ENCODE measurements at regions not wholly inside any gene's neighbourhood (a gene's known extent, or its start where the extent isn't known, plus 50 kb on each side); places are given as distances from the start of the nearest gene placed in this dataset.

- no peak for DNase-seq
Measured at GRCh38 chr9:13629067-13629466, 349.6 kb upstream of the MPDZ start.

- no peak for DNase-seq
Measured at GRCh38 chr9:13628526-13628925, 349.0 kb upstream of the MPDZ start.

- no peak for DNase-seq
Measured at GRCh38 chr9:13627502-13627901, 348.0 kb upstream of the MPDZ start.

- no peak for DNase-seq
Measured at GRCh38 chr9:13627071-13627470, 347.6 kb upstream of the MPDZ start.

GRCh38 chr9:13626601-13627000 lies 347.1 kb upstream of the MPDZ start:
- no peak for DNase-seq

- no peak for DNase-seq
Measured at GRCh38 chr9:13621872-13622564, 342.5 kb upstream of the MPDZ start.

- no peak for DNase-seq
Measured at GRCh38 chr9:13616491-13617035, 337.1 kb upstream of the MPDZ start.

- DNase-seq = no peak
Measured at GRCh38 chr9:13615660-13616490, 336.4 kb upstream of the MPDZ start.

- DNase-seq = no peak
Measured at GRCh38 chr9:13614060-13614459, 334.6 kb upstream of the MPDZ start.

GRCh38 chr9:13613296-13613695 lies 333.8 kb upstream of the MPDZ start:
- no peak for DNase-seq

- no peak for DNase-seq
Measured at GRCh38 chr9:13608451-13608850, 329.0 kb upstream of the MPDZ start.

GRCh38 chr9:13607481-13608441 lies 328.3 kb upstream of the MPDZ start:
- no peak for DNase-seq

- no peak for DNase-seq
Measured at GRCh38 chr9:13606586-13606985, 327.1 kb upstream of the MPDZ start.

GRCh38 chr9:13603921-13604320 lies 324.4 kb upstream of the MPDZ start:
- DNase-seq = no peak

- no peak for DNase-seq
Measured at GRCh38 chr9:13598738-13599137, 319.2 kb upstream of the MPDZ start.

GRCh38 chr9:13597427-13597826 lies 317.9 kb upstream of the MPDZ start:
- DNase-seq = no peak

- DNase-seq = no peak
Measured at GRCh38 chr9:13597004-13597403, 317.5 kb upstream of the MPDZ start.

GRCh38 chr9:13596383-13596970 lies 317.0 kb upstream of the MPDZ start:
- no peak for DNase-seq

GRCh38 chr9:13590996-13591395 lies 311.5 kb upstream of the MPDZ start:
- DNase-seq = no peak

- no peak for DNase-seq
Measured at GRCh38 chr9:13589034-13589737, 309.7 kb upstream of the MPDZ start.

- DNase-seq = no peak
Measured at GRCh38 chr9:13588151-13589033, 308.9 kb upstream of the MPDZ start.
